SH-SY5Y (cell line): ENCODE measurements at regions not wholly inside any gene's neighbourhood (a gene's known extent, or its start where the extent isn't known, plus 50 kb on each side); places are given as distances from the start of the nearest gene placed in this dataset.

ENCODE experiments used
- GATA2 ChIP-seq: IDR thresholded peaks from 2 replicates; pipeline ENCODE4 v1.6.1; 2011; ENCODE audit warnings: mild to moderate bottlenecking, low read depth, low read length
- GATA3 ChIP-seq: IDR thresholded peaks from 2 replicates; pipeline ENCODE4 v1.6.1; 2011; ENCODE audit warnings: low read depth, mild to moderate bottlenecking, low read length, moderate library complexity

DNA sequence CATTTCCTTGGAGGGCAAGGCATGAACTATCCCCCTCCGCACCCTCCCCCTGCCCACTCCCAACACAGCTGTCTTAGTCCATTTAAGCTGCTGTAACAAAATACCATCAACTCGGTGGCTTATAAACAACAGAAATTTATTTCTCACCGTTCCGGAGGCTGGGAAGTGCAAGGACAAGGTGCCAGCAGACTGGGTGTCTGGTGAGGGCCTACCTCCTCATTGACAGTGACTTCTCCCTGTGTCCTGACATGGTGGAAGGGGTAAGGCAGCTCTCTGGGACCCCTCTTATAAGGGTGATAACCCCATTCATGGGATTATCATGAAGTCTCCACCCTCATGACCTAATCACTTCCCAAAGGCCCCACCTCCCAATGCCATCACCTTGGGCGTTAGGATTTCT, 114.3 kb upstream of the MAFB start:
- TF ChIP-seq GATA3: no peak
- TF ChIP-seq GATA2: no peak
